Sigmoid colon (tissue), 4 donors: ENCODE measurements at regions not wholly inside any gene's neighbourhood (a gene's known extent, or its start where the extent isn't known, plus 50 kb on each side); places are given as distances from the start of the nearest gene placed in this dataset.

Experiments
- CTCF ChIP-seq, 4 experiments: fragments of 450-650 bp in 3 of 4; fragments of 200-600 bp in 1 of 4; IDR thresholded peaks; one replicate each; pipeline ENCODE4 v1.5.1; 2016 to 2019; ENCODE audit warnings: antibody characterized with exemption in 4 of 4, mild to moderate bottlenecking in 3 of 4, moderate library complexity in 2 of 4
- EP300 ChIP-seq, 4 donors: sonication (generic); formaldehyde crosslinking; IDR thresholded peaks; one replicate each; pipeline ENCODE4 v1.6.1; 2017; ENCODE audit warnings: antibody characterized with exemption in 4 of 4
- POLR2A ChIP-seq, 2 donors: fragments of 450-650 bp; IDR thresholded peaks; one replicate each; pipeline ENCODE4 v1.6.1; 2016; ENCODE audit warnings: antibody characterized with exemption in 2 of 2, mild to moderate bottlenecking in 2 of 2, moderate library complexity in 2 of 2

GRCh38 chr14:25552826-25553225, 502.9 kb upstream of the STXBP6 start:
- no peak for TF ChIP-seq POLR2A (IDR thresholded peaks at IDR 0.05)
- TF ChIP-seq CTCF (IDR thresholded peaks at IDR 0.05): no peak
- TF ChIP-seq EP300 (IDR thresholded peaks at IDR 0.05): no peak
